HEK293 (cell line): ENCODE measurements at regions not wholly inside any gene's neighbourhood (a gene's known extent, or its start where the extent isn't known, plus 50 kb on each side); places are given as distances from the start of the nearest gene placed in this dataset.

Source experiments
- ELK4 ChIP-seq: IDR thresholded peaks from 2 replicates; pipeline ENCODE4 v1.6.1; 2011; ENCODE audit warnings: mild to moderate bottlenecking, low read depth, low read length, borderline replicate concordance
- PRDM2 ChIP-seq: fragments of 450-650 bp; formaldehyde crosslinking; IDR thresholded peaks from 2 replicates; pipeline ENCODE4 v1.5.1; 2016; ENCODE audit warnings: missing biosample characterization, missing genetic modification characterization, borderline replicate concordance
- ZNF211 ChIP-seq: fragments of 450-650 bp; formaldehyde crosslinking; IDR thresholded peaks from 2 replicates; pipeline ENCODE4 v1.5.1; 2016; ENCODE audit warnings: low read depth, missing biosample characterization, missing genetic modification characterization
- ZNF423 ChIP-seq: fragments of 450-650 bp; formaldehyde crosslinking; IDR thresholded peaks from 2 replicates; pipeline ENCODE4 v1.5.1; 2016; ENCODE audit warnings: missing biosample characterization, missing genetic modification characterization
- ZNF488 ChIP-seq: fragments of 450-650 bp; formaldehyde crosslinking; IDR thresholded peaks from 2 replicates; pipeline ENCODE4 v1.5.1; 2016; ENCODE audit warnings: missing biosample characterization, missing genetic modification characterization
- ZNF707 ChIP-seq: fragments of 450-650 bp; formaldehyde crosslinking; IDR thresholded peaks from 2 replicates; pipeline ENCODE4 v1.5.1; 2016; ENCODE audit warnings: missing biosample characterization, missing genetic modification characterization
- ZSCAN23 ChIP-seq: fragments of 450-650 bp; formaldehyde crosslinking; IDR thresholded peaks from 2 replicates; pipeline ENCODE4 v1.5.1; 2016; ENCODE audit warnings: missing biosample characterization, missing genetic modification characterization
- TF ChIP-seq, protein P1 (sequence below): fragments of 450-650 bp; formaldehyde crosslinking; IDR thresholded peaks from 2 replicates; pipeline ENCODE4 v1.5.1; 2016; ENCODE audit warnings: missing biosample characterization, missing genetic modification characterization

DNA sequence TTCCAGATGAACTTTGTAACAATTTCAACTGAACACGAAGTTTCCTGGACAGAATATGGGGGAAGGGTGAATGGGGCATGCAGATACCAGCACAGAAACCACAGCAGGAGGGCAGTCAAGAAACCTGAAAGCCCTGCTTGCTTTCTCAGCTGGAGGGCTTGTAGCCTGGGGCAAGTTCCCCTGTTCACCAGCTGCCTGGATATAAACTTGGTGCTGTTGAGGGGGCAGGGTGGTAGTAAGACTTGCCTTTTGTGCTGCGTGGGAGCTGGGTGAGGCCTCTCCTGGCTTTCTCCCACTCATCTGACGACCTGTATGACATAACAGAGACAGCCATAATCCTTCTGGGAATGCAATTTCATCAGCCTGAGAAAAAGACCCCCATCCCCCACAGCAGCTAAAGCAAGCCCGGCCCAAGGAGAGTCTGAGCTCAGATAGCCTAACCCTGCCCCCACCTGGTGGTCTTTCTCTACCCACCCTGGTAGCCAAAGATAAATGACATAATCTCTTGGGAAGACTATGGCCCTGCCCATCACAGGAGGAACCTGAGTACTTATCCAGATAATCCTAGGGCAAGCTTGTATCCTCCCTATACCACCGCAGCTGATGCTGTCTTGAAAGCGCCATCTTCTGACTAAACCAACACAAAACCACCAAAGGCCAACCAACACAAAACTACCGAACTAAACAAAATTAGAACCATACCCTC lies 234.3 kb downstream of the LAS1L start:
- no peak for TF ChIP-seq ZNF211
- TF ChIP-seq ZNF707 (tag by site-specific recombination): no peak
- TF ChIP-seq ZSCAN23 (tag by site-specific recombination): no peak
- TF ChIP-seq ZNF423 (tag by site-specific recombination): no peak
- TF ChIP-seq, protein P1, sequence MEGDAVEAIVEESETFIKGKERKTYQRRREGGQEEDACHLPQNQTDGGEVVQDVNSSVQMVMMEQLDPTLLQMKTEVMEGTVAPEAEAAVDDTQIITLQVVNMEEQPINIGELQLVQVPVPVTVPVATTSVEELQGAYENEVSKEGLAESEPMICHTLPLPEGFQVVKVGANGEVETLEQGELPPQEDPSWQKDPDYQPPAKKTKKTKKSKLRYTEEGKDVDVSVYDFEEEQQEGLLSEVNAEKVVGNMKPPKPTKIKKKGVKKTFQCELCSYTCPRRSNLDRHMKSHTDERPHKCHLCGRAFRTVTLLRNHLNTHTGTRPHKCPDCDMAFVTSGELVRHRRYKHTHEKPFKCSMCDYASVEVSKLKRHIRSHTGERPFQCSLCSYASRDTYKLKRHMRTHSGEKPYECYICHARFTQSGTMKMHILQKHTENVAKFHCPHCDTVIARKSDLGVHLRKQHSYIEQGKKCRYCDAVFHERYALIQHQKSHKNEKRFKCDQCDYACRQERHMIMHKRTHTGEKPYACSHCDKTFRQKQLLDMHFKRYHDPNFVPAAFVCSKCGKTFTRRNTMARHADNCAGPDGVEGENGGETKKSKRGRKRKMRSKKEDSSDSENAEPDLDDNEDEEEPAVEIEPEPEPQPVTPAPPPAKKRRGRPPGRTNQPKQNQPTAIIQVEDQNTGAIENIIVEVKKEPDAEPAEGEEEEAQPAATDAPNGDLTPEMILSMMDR: no peak
- no peak for TF ChIP-seq ZNF488
- no peak for TF ChIP-seq ELK4
- no peak for TF ChIP-seq PRDM2 (tag by site-specific recombination)
